ENCODE measurements at regions not wholly inside any gene's neighbourhood (a gene's known extent, or its start where the extent isn't known, plus 50 kb on each side); places are given as distances from the start of the nearest gene placed in this dataset.
"Not testable (repeated sequence)": the region's sequence is repeated elsewhere in the genome, so short reads cannot be mapped to it uniquely, and the experiment has no call there.

DNA sequence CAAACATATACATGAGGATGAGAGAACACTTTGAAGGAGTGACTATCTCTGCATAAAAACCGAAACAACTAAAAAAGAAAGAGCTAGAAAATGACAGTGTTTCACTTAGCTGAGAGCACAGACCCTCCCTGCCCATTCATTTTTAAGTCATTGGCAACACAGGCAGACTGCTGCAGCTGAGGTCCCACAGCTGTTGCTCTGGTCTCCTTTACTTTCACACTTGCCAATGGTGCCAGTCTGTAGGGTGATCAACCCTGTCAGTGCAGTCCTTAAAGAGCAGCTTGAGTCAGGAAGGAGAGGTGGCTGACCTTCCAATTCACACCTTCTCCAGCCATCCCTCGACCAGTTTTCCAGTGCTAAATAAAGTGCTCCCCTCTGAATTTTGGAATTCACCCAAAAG lies 508.3 kb upstream of the CCNG1 start:
- TF ChIP-seq, protein P1, sequence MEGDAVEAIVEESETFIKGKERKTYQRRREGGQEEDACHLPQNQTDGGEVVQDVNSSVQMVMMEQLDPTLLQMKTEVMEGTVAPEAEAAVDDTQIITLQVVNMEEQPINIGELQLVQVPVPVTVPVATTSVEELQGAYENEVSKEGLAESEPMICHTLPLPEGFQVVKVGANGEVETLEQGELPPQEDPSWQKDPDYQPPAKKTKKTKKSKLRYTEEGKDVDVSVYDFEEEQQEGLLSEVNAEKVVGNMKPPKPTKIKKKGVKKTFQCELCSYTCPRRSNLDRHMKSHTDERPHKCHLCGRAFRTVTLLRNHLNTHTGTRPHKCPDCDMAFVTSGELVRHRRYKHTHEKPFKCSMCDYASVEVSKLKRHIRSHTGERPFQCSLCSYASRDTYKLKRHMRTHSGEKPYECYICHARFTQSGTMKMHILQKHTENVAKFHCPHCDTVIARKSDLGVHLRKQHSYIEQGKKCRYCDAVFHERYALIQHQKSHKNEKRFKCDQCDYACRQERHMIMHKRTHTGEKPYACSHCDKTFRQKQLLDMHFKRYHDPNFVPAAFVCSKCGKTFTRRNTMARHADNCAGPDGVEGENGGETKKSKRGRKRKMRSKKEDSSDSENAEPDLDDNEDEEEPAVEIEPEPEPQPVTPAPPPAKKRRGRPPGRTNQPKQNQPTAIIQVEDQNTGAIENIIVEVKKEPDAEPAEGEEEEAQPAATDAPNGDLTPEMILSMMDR (IDR thresholded peaks at IDR 0.05; ENCODE audit: low read depth, low read length, missing control alignments): no peak
- DNase-seq (ENCODE audit: low read depth): no peak

DNA sequence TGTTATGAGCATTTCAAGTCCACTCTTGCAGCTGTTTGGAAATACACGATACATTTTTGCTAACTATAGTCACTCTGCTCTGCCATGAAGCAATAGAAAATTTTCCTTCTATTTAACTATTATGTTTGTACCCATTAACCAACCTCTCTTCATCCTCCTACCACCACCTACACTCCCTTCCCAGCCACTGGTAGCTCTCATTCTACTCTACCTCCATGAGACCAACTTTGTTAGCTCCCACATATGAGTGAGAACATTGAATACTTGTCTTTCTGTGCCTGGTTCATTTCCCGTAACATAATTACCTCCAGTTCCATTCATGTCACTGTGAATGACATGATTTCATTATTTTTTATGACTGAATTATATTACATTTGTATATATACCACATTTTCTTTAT lies 505.9 kb upstream of the CCNG1 start:
- TF ChIP-seq, protein P1 (IDR thresholded peaks at IDR 0.05; ENCODE audit: low read depth, low read length, missing control alignments): no peak
- DNase-seq (ENCODE audit: low read depth): no peak
- H3K4me3 ChIP-seq (ENCODE audit: low read depth, low read length): no peak overlapping the region

More for the DNA sequence above, 508.3 kb upstream of the CCNG1 start:
- no peak overlapping the region for H3K4me3 ChIP-seq (ENCODE audit: low read depth, low read length)

DNA sequence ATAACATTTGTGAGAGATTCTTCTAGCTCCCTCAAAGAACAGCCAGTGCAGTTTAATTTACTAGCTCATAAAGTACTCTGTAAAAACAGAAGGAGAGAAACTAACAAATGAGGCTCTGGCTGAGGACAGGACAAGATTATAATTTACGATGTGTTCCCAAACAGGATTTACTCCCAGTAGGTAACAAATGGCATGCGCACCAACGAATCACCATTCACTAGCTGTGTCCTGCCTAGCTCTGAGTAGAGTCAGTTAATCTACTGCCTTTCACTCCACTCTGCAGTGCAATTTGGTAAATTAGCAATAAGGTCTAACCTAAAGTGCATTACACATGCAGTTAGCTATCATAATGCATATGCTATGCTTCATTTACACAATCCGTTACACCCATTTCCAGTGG lies 497.4 kb upstream of the CCNG1 start:
- no peak overlapping the region for H3K4me3 ChIP-seq (ENCODE audit: low read depth, low read length)
- TF ChIP-seq, protein P1 (IDR thresholded peaks at IDR 0.05; ENCODE audit: low read depth, low read length, missing control alignments): no peak
- no peak for DNase-seq (ENCODE audit: low read depth)

DNA sequence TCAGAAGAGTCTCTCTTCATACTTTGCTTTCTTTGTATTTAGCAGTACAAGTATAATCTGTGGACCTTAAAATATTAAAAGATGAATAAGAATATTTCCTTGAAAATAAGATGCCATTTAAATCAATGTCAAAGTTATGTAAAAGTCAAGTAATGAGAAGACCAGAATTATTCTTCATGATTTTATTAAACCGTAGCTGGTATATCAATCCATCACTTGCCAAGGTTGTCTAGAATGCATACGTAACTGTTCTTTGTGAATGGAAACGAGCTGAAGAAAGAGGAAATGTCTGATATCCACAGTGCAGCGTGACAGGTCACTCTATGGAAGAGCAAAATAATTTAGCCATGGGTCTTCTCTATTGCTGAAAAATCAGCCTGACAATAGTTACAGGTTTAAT lies 488.7 kb upstream of the CCNG1 start:
- no peak overlapping the region for H3K4me3 ChIP-seq (ENCODE audit: low read depth, low read length)
- TF ChIP-seq, protein P1 (IDR thresholded peaks at IDR 0.05; ENCODE audit: low read depth, low read length, missing control alignments): no peak
- DNase-seq (ENCODE audit: low read depth): no peak

DNA sequence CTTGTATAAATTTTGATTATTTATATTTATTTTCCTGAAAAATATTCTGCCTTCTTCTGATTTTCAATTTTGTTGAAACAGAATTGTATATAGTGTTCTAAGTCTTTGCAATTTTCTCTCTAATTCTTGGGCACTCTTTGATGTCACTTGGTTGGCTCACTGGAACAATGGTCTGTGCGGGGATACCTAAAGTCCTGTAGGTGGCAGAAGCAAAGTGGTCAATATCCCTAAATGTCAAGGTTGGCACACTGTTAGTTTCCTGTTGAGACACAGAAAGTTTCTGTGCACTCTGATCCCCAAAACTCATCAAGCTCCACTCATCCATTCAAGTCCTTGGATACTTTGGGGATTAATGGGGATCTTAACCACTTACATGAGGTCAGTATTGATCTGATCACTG lies 480.8 kb upstream of the CCNG1 start:
- H3K4me3 ChIP-seq (ENCODE audit: low read depth, low read length): no peak overlapping the region
- TF ChIP-seq, protein P1 (IDR thresholded peaks at IDR 0.05; ENCODE audit: low read depth, low read length, missing control alignments): peak; percentile 2
- DNase-seq (ENCODE audit: low read depth): no peak

DNA sequence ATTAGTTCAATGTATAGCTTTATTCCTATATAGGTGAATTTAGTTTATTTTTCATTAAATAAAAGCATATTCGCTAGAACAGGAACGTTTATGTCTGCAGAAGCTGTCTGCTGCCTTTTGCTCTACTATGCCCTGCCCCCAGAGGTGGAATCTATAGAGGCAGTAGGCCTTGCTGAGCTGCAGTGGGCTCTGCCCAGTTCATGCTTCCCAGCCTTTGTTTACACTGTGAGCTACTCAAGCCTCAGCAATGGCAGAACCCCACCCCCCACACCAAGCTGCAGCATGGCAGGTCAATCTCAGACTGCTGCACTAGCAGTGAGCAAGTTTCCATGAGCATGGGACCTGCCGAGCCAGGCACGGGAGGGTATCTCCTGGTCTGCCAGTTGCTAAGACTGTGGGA lies 473.3 kb upstream of the CCNG1 start:
- H3K4me3 ChIP-seq (ENCODE audit: low read depth, low read length); DNase-seq (ENCODE audit: low read depth): not testable (repeated sequence)

DNA sequence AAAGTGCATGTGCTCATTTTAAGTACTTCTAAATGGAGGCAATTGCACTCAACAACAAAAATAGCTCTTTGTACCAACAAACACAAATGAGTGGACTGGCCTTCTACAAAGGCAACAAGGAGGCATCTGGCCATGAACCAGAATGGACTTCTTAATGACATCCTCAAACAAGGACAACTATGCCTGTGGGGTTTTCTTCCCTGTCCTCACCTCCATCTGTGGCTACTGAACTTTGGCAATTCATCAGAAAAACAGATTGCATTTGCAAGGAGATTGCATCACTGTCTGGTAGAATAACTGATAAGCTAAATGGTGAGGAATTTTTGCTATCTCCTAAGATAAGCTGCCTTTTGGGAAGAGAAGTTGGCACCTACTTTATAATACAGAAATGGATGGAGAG lies 447.3 kb upstream of the CCNG1 start:
- TF ChIP-seq, protein P1 (IDR thresholded peaks at IDR 0.05; ENCODE audit: low read depth, low read length, missing control alignments): no peak
- no peak overlapping the region for H3K4me3 ChIP-seq (ENCODE audit: low read depth, low read length)
- DNase-seq (ENCODE audit: low read depth): no peak
